ENCODE measurements at regions not wholly inside any gene's neighbourhood (a gene's known extent, or its start where the extent isn't known, plus 50 kb on each side); places are given as distances from the start of the nearest gene placed in this dataset.

DNA sequence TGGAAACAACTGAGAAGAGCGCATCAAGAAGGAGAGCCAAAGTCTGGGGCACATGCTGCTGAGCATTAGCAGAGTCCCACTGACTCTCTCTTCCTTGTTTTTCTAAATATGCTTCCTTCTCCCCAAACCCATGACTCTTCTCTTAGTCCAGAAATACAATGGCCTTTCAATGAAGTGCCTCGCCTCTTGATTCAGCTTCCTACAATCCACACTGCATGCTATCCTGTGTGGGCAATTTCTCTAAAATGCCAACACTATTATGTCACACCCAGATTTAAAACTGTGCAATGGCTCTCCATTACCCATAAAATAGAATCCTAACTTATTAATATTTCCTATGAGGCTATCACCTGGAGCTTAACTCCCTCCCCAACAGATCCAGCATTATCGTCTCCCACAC, 198.6 kb downstream of the RPAP3 start:
- ChIA-PET RAD21 (ENCODE audit: unreplicated experiment) (no interaction called here), POLR2A (no interaction called here), SMC1A (ENCODE audit: uncharacterized antibody, unreplicated experiment) (no interaction called here)

DNA sequence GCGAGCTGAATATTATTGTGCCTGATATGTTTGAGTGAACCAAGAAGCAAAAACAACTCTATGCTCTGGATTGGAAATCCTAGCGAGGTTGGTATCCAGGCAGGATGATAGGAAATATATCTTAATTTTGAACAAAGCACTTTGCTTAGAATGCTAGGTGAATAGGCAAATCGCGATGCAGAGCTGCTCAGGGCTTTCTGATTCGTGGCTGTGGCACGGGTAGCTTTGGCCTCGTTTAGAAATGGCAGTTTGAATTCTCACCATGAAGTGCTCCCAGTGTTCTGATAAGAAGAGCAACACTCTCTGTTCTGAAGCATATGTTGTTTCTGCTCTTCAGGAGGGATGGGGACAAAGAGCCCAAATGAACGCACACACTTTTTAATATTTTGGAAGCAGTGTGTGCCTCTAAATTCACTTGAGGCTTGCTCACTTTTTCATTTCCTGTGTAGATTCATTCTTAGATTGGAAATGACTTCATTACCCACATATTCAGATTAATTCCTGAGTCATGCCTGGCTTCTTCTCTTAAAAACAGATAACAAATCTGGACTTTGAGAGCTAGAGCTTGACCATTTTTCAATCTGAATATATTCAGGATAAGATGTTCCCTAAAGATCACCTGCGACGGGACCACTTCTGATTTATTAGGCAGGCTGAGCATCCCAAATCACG, 200.9 kb downstream of the RPAP3 start:
- 23% methylated on average over 11 of the region's 11 CpGs for WGBS (ENCODE audit: insufficient coverage, insufficient replicate concordance, low lambda C conversion rate, missing lambda C conversion rate)
- no peak overlapping the region for H3K27ac ChIP-seq (ENCODE audit: control insufficient read depth, insufficient read depth)
- intact Hi-C loops (cut with micrococcal nuclease; ENCODE audit: unreplicated experiment) = no loop called here
- SMC1A ChIA-PET (ENCODE audit: uncharacterized antibody, unreplicated experiment) = no interaction called here
- H4K20me1 ChIP-seq (ENCODE audit: control insufficient read depth, insufficient read depth) = no peaks in the 10 kb centered on the region
- RAD21 ChIA-PET (ENCODE audit: unreplicated experiment) = no interaction called here
- H3K9ac ChIP-seq (ENCODE audit: control insufficient read depth, insufficient read depth, low read length) = no peak overlapping the region
- H2AFZ ChIP-seq (ENCODE audit: control insufficient read depth, low read depth, low read length) = no peak overlapping the region
- H3K36me3 ChIP-seq (ENCODE audit: control insufficient read depth in 2 of 2, insufficient read depth in 2 of 2, low read length in 1 of 2) = no peaks in the 10 kb centered on the region
- POLR2A ChIA-PET = no interaction called here
- no peaks in the 10 kb centered on the region for H3K4me1 ChIP-seq (ENCODE audit: control insufficient read depth, insufficient read depth, low read length)
- no peaks in the 10 kb centered on the region for H3K9me3 ChIP-seq (replicated peaks; ENCODE audit: control insufficient read depth, insufficient read depth, low read length)
- no peak overlapping the region for H3K4me2 ChIP-seq (ENCODE audit: control insufficient read depth, insufficient read depth)
- ATAC-seq = no peak
- in situ Hi-C loops (cut with MboI) = no loop called here
- H3K79me2 ChIP-seq (ENCODE audit: control insufficient read depth, insufficient read depth, low read length) = no peaks in the 10 kb centered on the region
- no TSS peak for BruUV-seq (replicated peaks)
- CTCF ChIA-PET = no interaction called here
- no peaks in the 10 kb centered on the region for H3K27me3 ChIP-seq (replicated peaks in 1 of 2; ENCODE audit: control insufficient read depth in 2 of 2, insufficient read depth in 2 of 2, low read length in 1 of 2)
- DNase-seq (ENCODE audit: low read depth, low spot score) = no peak
- H3K4me3 ChIP-seq = no peak overlapping the region
- no peak for FAIRE-seq
- TF ChIP-seq NFYA (IDR thresholded peaks at IDR 0.05; ENCODE audit: borderline replicate concordance, low read depth, low read length) = no peak
- TF ChIP-seq SUZ12 (IDR thresholded peaks at IDR 0.05; ENCODE audit: unreplicated experiment) = no peak
- TF ChIP-seq, protein P1, sequence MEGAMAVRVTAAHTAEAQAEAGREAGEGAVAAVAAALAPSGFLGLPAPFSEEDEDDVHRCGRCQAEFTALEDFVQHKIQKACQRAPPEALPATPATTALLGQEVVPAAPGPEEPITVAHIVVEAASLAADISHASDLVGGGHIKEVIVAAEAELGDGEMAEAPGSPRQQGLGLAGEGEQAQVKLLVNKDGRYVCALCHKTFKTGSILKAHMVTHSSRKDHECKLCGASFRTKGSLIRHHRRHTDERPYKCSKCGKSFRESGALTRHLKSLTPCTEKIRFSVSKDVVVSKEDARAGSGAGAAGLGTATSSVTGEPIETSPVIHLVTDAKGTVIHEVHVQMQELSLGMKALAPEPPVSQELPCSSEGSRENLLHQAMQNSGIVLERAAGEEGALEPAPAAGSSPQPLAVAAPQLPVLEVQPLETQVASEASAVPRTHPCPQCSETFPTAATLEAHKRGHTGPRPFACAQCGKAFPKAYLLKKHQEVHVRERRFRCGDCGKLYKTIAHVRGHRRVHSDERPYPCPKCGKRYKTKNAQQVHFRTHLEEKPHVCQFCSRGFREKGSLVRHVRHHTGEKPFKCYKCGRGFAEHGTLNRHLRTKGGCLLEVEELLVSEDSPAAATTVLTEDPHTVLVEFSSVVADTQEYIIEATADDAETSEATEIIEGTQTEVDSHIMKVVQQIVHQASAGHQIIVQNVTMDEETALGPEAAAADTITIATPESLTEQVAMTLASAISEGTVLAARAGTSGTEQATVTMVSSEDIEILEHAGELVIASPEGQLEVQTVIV (IDR thresholded peaks at IDR 0.05; ENCODE audit: borderline replicate concordance, partially characterized antibody) = no peak
- TF ChIP-seq FOS (IDR thresholded peaks at IDR 0.05; ENCODE audit: borderline replicate concordance, extremely low read depth, insufficient read length) = no peak
- TF ChIP-seq CREB1 (IDR thresholded peaks at IDR 0.05; ENCODE audit: low read depth) = no peak
- no peak for TF ChIP-seq EGR1 (IDR thresholded peaks at IDR 0.05; ENCODE audit: borderline replicate concordance in 1 of 2, low read depth in 2 of 2, low read length in 2 of 2)
- TF ChIP-seq MXI1 (IDR thresholded peaks at IDR 0.05; ENCODE audit: low read depth, low read length) = no peak
- no peak for TF ChIP-seq CREM (IDR thresholded peaks at IDR 0.05; ENCODE audit: low read depth)
- no peak for TF ChIP-seq RELA (IDR thresholded peaks at IDR 0.05; ENCODE audit: borderline replicate concordance, partially characterized antibody)

More for the DNA sequence above, 198.6 kb downstream of the RPAP3 start:
- no TSS peak for BruUV-seq (replicated peaks)
- no peaks in the 10 kb centered on the region for H4K20me1 ChIP-seq (ENCODE audit: control insufficient read depth, insufficient read depth)
- no peak for FAIRE-seq
- no peak overlapping the region for H3K27ac ChIP-seq (ENCODE audit: control insufficient read depth, insufficient read depth)
- no peak for DNase-seq (ENCODE audit: low read depth, low spot score)
- ATAC-seq = no peak
- no peaks in the 10 kb centered on the region for H3K4me1 ChIP-seq (ENCODE audit: control insufficient read depth, insufficient read depth, low read length)
- TF ChIP-seq HCFC1 (IDR thresholded peaks at IDR 0.05; ENCODE audit: low read length) = no peak
- TF ChIP-seq HDAC2 (IDR thresholded peaks at IDR 0.05) = no peak
- TF ChIP-seq SIX5 (IDR thresholded peaks at IDR 0.05; ENCODE audit: low read depth, low read length, severe bottlenecking) = no peak
- no peak for TF ChIP-seq NR2C2 (IDR thresholded peaks at IDR 0.05; ENCODE audit: borderline replicate concordance, control insufficient read depth, insufficient read length, low read depth)
- no peak for TF ChIP-seq TAF1 (IDR thresholded peaks at IDR 0.05; ENCODE audit: borderline replicate concordance, low read depth, low read length)
- TF ChIP-seq MTA2 (IDR thresholded peaks at IDR 0.05; ENCODE audit: low read depth) = no peak
- TF ChIP-seq, protein P2, sequence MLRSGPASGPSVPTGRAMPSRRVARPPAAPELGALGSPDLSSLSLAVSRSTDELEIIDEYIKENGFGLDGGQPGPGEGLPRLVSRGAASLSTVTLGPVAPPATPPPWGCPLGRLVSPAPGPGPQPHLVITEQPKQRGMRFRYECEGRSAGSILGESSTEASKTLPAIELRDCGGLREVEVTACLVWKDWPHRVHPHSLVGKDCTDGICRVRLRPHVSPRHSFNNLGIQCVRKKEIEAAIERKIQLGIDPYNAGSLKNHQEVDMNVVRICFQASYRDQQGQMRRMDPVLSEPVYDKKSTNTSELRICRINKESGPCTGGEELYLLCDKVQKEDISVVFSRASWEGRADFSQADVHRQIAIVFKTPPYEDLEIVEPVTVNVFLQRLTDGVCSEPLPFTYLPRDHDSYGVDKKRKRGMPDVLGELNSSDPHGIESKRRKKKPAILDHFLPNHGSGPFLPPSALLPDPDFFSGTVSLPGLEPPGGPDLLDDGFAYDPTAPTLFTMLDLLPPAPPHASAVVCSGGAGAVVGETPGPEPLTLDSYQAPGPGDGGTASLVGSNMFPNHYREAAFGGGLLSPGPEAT (IDR thresholded peaks at IDR 0.05; ENCODE audit: low read depth) = no peak
- TF ChIP-seq IKZF2 (IDR thresholded peaks at IDR 0.05) = no peak
- no peak for TF ChIP-seq MXI1 (IDR thresholded peaks at IDR 0.05; ENCODE audit: low read depth, low read length)
- no peak for TF ChIP-seq DPF2 (IDR thresholded peaks at IDR 0.05)
- CTCF ChIA-PET = no interaction called here
- no peaks in the 10 kb centered on the region for H3K9me3 ChIP-seq (replicated peaks; ENCODE audit: control insufficient read depth, insufficient read depth, low read length)
- no peak overlapping the region for H3K4me3 ChIP-seq
- H3K4me2 ChIP-seq (ENCODE audit: control insufficient read depth, insufficient read depth) = no peak overlapping the region
- no peak overlapping the region for H3K9ac ChIP-seq (ENCODE audit: control insufficient read depth, insufficient read depth, low read length)
- no peak overlapping the region for H2AFZ ChIP-seq (ENCODE audit: control insufficient read depth, low read depth, low read length)
- WGBS (ENCODE audit: insufficient coverage, insufficient replicate concordance, low lambda C conversion rate, missing lambda C conversion rate) = 61% methylated on average over 3 of the region's 3 CpGs
- in situ Hi-C loops (cut with MboI) = no loop called here
- no peaks in the 10 kb centered on the region for H3K27me3 ChIP-seq (replicated peaks in 1 of 2; ENCODE audit: control insufficient read depth in 2 of 2, insufficient read depth in 2 of 2, low read length in 1 of 2)
- intact Hi-C loops (cut with micrococcal nuclease; ENCODE audit: unreplicated experiment) = no loop called here
- H3K79me2 ChIP-seq (ENCODE audit: control insufficient read depth, insufficient read depth, low read length) = no peaks in the 10 kb centered on the region
- H3K36me3 ChIP-seq (ENCODE audit: control insufficient read depth in 2 of 2, insufficient read depth in 2 of 2, low read length in 1 of 2) = no peaks in the 10 kb centered on the region

Data from GM12878 (cell line).